Tongue (tissue), 1 donor: ENCODE measurements at regions not wholly inside any gene's neighbourhood (a gene's known extent, or its start where the extent isn't known, plus 50 kb on each side); places are given as distances from the start of the nearest gene placed in this dataset.

Experiments used
- DNase-seq: peaks from one replicate; pipeline ENCODE4 v3.0.0-alpha.2; 2015

GRCh38 chr15:38696109-38696727, 131.6 kb upstream of the RASGRP1 start:
- no peak for DNase-seq

- DNase-seq = no peak
Measured at GRCh38 chr15:38696790-38697495, 132.3 kb upstream of the RASGRP1 start.

GRCh38 chr15:38698254-38698653, 133.6 kb upstream of the RASGRP1 start:
- DNase-seq = no peak

- peak; percentile 69 for DNase-seq
Measured at GRCh38 chr15:38699633-38700230, 135.1 kb upstream of the RASGRP1 start.

GRCh38 chr15:38701149-38701548, 136.5 kb upstream of the RASGRP1 start:
- DNase-seq = no peak

GRCh38 chr15:38702178-38702912, 137.7 kb upstream of the RASGRP1 start:
- DNase-seq = peak; percentile 61

GRCh38 chr15:38705436-38706219, 141.0 kb upstream of the RASGRP1 start:
- no peak for DNase-seq

GRCh38 chr15:38706956-38707355, 142.3 kb upstream of the RASGRP1 start:
- DNase-seq = no peak

- DNase-seq = peak; percentile 81
Measured at GRCh38 chr15:38707802-38708671, 143.4 kb upstream of the RASGRP1 start.

- peak; percentile 26 for DNase-seq
Measured at GRCh38 chr15:38708672-38709180, 144.1 kb upstream of the RASGRP1 start.

- peak; percentile 29 for DNase-seq
Measured at GRCh38 chr15:38709196-38709595, 144.6 kb upstream of the RASGRP1 start.

- peak; percentile 61 for DNase-seq
Measured at GRCh38 chr15:38714309-38715072, 149.9 kb upstream of the RASGRP1 start.

GRCh38 chr15:38720893-38721567, 156.4 kb upstream of the RASGRP1 start:
- peak; percentile 63 for DNase-seq

- DNase-seq = no peak
Measured at GRCh38 chr15:38721568-38721945, 156.9 kb upstream of the RASGRP1 start.

GRCh38 chr15:38722236-38722635, 157.6 kb upstream of the RASGRP1 start:
- peak; percentile 60 for DNase-seq

GRCh38 chr15:38724827-38725226, 160.2 kb upstream of the RASGRP1 start:
- DNase-seq = no peak

- DNase-seq = no peak
Measured at GRCh38 chr15:38726187-38726586, 161.6 kb upstream of the RASGRP1 start.

GRCh38 chr15:38733331-38733730, 168.7 kb upstream of the RASGRP1 start:
- no peak for DNase-seq

- DNase-seq = no peak
Measured at GRCh38 chr15:38740206-38740605, 175.6 kb upstream of the RASGRP1 start.

- DNase-seq = no peak
Measured at GRCh38 chr15:38743147-38743546, 178.5 kb upstream of the RASGRP1 start.
